NCI-H748 (cell line): ENCODE measurements at regions not wholly inside any gene's neighbourhood (a gene's known extent, or its start where the extent isn't known, plus 50 kb on each side); places are given as distances from the start of the nearest gene placed in this dataset.

Source experiments
- DNase-seq: peaks from one replicate; lab custom pipeline; 2025; ENCODE audit not compliant: unreplicated experiment; lab: John Stamatoyannopoulos, UW

DNA sequence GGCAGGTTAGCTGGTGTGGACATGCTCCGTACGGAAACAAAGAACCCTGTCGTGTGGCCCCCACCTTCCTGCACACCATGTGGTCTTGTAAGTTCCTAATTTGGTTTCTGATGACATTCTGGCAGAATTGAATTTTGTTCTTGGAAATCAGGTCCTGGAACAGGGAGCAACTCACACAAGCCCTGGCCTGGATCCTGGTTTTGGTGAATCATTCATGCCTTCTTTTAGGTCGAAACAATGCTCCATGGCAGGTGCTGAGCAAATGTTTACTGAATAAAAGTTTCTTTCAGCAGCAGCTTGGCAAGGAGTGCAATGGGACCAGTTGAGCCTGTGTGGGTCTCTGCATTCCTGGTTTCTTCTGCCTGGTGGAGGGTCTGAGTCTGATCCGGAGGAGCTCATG is 978.4 kb downstream of the BCL11B start:
- DNase-seq = no peak

DNA sequence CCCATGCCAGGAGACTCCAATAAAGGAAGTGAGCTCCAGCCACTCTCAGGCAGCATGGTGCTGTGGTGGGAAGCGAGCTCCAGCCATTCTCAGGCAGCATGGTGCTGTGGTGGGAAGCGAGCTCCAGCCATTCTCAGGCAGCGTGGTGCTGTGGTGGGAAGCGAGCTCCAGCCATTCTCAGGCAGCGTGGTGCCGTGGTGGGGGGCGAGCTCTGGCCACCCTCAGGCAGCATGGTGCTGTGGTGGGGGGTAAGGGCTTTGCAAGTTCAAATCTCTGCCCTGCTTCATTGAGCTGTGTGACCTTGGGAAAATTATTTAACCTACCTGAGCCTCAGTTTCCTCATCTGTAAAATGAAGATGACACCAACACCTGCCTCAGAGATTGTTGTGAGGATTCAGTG is 975.1 kb downstream of the BCL11B start:
- DNase-seq = no peak

DNA sequence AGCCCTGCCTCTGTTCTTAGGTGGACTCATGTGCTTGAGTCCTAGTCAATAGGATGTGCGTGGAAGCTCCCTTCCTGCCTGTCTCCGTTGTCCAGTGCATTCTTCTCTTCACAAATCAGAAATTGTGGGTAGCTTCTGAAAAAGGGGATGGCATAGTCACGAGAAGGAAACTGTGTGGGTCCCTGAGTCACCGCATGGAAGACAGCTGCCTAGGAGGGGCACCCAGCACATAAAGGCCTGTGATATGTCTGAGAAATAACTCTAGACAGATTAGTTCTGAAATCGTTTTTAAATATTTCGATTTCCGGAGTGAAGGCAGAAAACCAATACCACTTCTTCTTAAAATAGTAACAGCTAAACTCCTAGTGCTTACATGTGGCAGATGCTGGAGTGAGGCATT is 974.4 kb downstream of the BCL11B start:
- DNase-seq = no peak

GRCh38 chr14:98298481-98299244 is 973.3 kb downstream of the BCL11B start:
- no peak for DNase-seq

GRCh38 chr14:98301681-98302080 is 970.3 kb downstream of the BCL11B start:
- DNase-seq = no peak

- no peak for DNase-seq
Observed at GRCh38 chr14:98304574-98304973, 967.4 kb downstream of the BCL11B start.

GRCh38 chr14:98309591-98309990 is 962.4 kb downstream of the BCL11B start:
- DNase-seq = no peak

DNA sequence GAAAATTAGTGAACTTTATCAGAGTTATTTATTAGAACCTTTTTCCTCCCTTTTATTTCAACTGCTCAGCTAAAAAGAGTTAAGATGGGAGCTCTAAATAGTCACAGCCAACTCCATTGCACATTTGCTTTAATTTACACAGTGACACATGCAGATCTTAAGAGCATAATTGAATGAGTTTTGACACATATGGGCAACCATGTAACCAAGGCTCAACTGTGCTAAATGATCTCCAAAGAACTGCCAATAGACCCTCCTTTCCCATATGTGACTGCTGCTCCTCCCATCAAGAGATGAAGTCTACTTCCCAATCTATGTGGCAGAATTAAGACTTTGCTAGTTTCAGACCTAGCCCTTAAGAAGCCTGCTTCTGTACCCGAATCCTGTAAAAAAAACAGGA is 960.0 kb downstream of the BCL11B start:
- DNase-seq = no peak

GRCh38 chr14:98321841-98322240 is 950.2 kb downstream of the BCL11B start:
- no peak for DNase-seq

DNA sequence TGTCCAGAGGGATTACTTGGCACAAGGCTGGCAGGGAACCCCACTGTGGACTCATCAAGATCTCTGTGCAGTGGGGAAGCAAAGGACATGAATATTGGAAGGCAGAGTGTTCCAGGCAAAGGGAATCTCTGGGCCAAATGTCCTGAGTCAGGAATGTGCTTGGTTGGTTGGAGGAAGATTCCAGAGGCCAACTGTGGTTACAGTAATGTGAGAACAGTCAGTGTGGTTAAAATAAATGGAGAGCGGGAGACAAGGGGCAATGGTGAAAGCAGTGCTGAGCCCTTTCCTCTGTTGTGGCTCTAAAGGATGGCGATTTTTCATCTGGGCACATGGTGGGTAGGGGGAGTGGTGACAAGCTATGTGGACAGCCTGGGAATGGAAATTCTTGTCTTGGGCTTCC is 948.2 kb downstream of the BCL11B start:
- DNase-seq = no peak

GRCh38 chr14:98325761-98326160 is 946.2 kb downstream of the BCL11B start:
- no peak for DNase-seq

- no peak for DNase-seq
Observed at GRCh38 chr14:98328496-98328895, 943.5 kb downstream of the BCL11B start.

- DNase-seq = no peak
Observed at GRCh38 chr14:98334186-98334585, 937.8 kb downstream of the BCL11B start.

DNA sequence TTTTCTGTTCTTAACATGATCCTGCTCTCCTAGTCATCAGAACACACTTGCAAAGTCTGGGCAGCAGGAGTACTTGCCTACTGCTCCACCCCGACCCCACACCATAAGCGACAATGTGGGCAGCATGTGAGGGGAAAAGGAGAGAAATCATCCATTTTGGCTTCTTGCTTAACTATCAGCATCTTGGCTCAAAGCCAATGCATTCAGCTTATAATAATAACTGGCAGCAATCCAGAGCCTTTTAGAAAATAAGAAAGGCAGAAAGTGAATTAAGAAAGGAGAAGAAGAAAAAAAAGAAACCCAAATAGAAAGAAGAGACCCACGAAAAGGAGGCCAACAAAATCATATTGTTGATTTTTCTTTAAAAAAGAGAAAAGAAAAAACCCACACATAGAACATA is 930.8 kb downstream of the BCL11B start:
- no peak for DNase-seq

- DNase-seq = peak; percentile 15
Observed at GRCh38 chr14:98345161-98345560, 926.8 kb downstream of the BCL11B start.

GRCh38 chr14:98347686-98348085 is 924.3 kb downstream of the BCL11B start:
- DNase-seq = no peak

DNA sequence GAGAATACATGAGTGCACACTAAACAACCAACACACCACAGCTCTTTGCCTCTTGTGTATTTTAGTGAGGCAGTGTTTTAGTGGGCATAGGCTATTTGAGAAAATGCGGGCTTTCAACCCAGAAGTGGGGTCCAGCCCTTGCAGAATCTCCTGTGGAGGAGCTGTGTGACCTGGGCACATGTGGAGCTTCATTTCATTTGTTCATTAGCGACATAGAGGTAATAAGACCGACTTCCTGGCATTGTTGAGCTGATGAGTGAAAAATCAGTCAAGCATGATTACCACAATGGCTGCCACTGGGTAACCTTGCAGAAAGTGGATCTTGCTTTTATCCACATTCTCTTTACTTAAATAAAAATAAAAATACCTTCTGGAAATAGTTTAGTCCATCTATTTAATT is 923.5 kb downstream of the BCL11B start:
- no peak for DNase-seq

- DNase-seq = no peak
Observed at GRCh38 chr14:98350213-98350612, 921.8 kb downstream of the BCL11B start.

- DNase-seq = no peak
Observed at GRCh38 chr14:98364961-98365360, 907.0 kb downstream of the BCL11B start.

GRCh38 chr14:98366429-98366828 is 905.6 kb downstream of the BCL11B start:
- DNase-seq = no peak

GRCh38 chr14:98368221-98368620 is 903.8 kb downstream of the BCL11B start:
- peak; percentile 60 for DNase-seq

DNA sequence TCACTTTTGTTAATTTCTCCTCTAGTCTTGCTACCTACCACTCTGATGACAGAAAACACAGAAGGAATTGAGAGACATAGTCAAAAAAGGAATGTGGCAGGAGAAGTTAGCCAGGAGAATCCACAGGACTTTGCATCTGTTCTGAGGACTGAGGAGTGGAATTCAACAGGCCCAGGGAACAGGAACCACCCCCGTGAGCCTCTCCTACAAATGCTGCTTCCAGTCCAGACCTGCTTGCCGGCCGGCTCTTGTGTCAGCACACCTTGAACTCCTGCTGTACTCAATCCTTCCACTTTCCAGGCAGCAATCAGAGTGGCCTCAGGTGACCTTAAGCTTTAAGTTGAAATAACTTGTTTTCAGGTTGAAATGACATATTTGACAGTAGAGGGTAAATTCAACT is 903.1 kb downstream of the BCL11B start:
- DNase-seq = no peak

GRCh38 chr14:98369344-98369743 is 902.7 kb downstream of the BCL11B start:
- no peak for DNase-seq
